ENCODE measurements at regions not wholly inside any gene's neighbourhood (a gene's known extent, or its start where the extent isn't known, plus 50 kb on each side); places are given as distances from the start of the nearest gene placed in this dataset.

GRCh38 chr1:57879700-57880099 lies 455.8 kb upstream of the DAB1 start:
- TF ChIP-seq POLR2AphosphoS5 (IDR thresholded peaks at IDR 0.05; ENCODE audit: low read depth, low read length) (no peak), POLR2A (IDR thresholded peaks at IDR 0.05; ENCODE audit: low read depth, low read length) (no peak)
